HEK293T (cell line): ENCODE measurements at regions not wholly inside any gene's neighbourhood (a gene's known extent, or its start where the extent isn't known, plus 50 kb on each side); places are given as distances from the start of the nearest gene placed in this dataset.

ENCODE experiments used
- CTCF ChIA-PET: fragments of 350-600 bp; formaldehyde crosslinking; extraction: SDS; loops from one replicate; lab custom pipeline; 2021; ENCODE audit warnings: antibody characterized with exemption, inconsistent platforms; lab: Yijun Ruan, JAX
- POLR2A ChIA-PET: fragments of 350-600 bp; formaldehyde crosslinking; extraction: SDS; loops from one replicate; lab custom pipeline; 2020; ENCODE audit warnings: antibody characterized with exemption, inconsistent platforms; lab: Yijun Ruan, JAX
- DNase-seq: peaks from one replicate; pipeline ENCODE4 v3.0.0; 2012; ENCODE audit warnings: mixed read lengths; ENCODE audit errors: extremely low spot score
- ARNT ChIP-seq: fragments of 450-650 bp; IDR thresholded peaks from 2 replicates; pipeline ENCODE4 v1.6.1; 2017; ENCODE audit warnings: mild to moderate bottlenecking
- BHLHE40 ChIP-seq: fragments of 450-650 bp; IDR thresholded peaks from 2 replicates; pipeline ENCODE4 v1.6.1; 2016; ENCODE audit warnings: mild to moderate bottlenecking, moderate library complexity, borderline replicate concordance
- CTBP1 ChIP-seq: fragments of 450-650 bp; IDR thresholded peaks from 2 replicates; pipeline ENCODE4 v1.6.1; 2016; ENCODE audit warnings: borderline replicate concordance
- ELF4 ChIP-seq: fragments of 450-650 bp; IDR thresholded peaks from 2 replicates; pipeline ENCODE4 v1.6.1; 2017; ENCODE audit warnings: antibody characterized with exemption
- FOXA1 ChIP-seq: fragments of 450-650 bp; IDR thresholded peaks from 2 replicates; pipeline ENCODE4 v1.6.1; 2016; ENCODE audit warnings: mild to moderate bottlenecking
- FOXK2 ChIP-seq: fragments of 450-650 bp; IDR thresholded peaks from 2 replicates; pipeline ENCODE4 v1.6.1; 2016; ENCODE audit warnings: mild to moderate bottlenecking
- FOXM1 ChIP-seq: fragments of 450-650 bp; IDR thresholded peaks from 2 replicates; pipeline ENCODE4 v1.6.1; 2017; ENCODE audit warnings: mild to moderate bottlenecking, borderline replicate concordance
- HDGF ChIP-seq: fragments of 450-650 bp; IDR thresholded peaks from 2 replicates; pipeline ENCODE4 v1.6.1; 2017; ENCODE audit warnings: antibody characterized with exemption, borderline replicate concordance
- L3MBTL2 ChIP-seq: fragments of 450-650 bp; conservative IDR thresholded peaks from 2 replicates; pipeline ENCODE4 v1.6.1; 2016; ENCODE audit warnings: mild to moderate bottlenecking
- LEF1 ChIP-seq: fragments of 450-650 bp; IDR thresholded peaks from 2 replicates; pipeline ENCODE4 v1.6.1; 2017; ENCODE audit warnings: mild to moderate bottlenecking, borderline replicate concordance
- NFRKB ChIP-seq: fragments of 450-650 bp; IDR thresholded peaks from 2 replicates; pipeline ENCODE4 v1.6.1; 2016; ENCODE audit warnings: mild to moderate bottlenecking, moderate library complexity
- SP1 ChIP-seq: fragments of 450-650 bp; IDR thresholded peaks from 2 replicates; pipeline ENCODE4 v1.6.1; 2017
- SUZ12 ChIP-seq: fragments of 450-650 bp; IDR thresholded peaks from 2 replicates; pipeline ENCODE4 v1.6.1; 2016; ENCODE audit warnings: mild to moderate bottlenecking
- TARDBP ChIP-seq: fragments of 450-650 bp; IDR thresholded peaks from 2 replicates; pipeline ENCODE4 v1.6.1; 2016
- ZNF384 ChIP-seq: fragments of 450-650 bp; IDR thresholded peaks from 2 replicates; pipeline ENCODE4 v1.6.1; 2016
- TF ChIP-seq, protein P1 (sequence below): fragments of 450-650 bp; IDR thresholded peaks from 2 replicates; pipeline ENCODE4 v1.6.1; 2016

GRCh38 chr10:33735464-33735923, 401.0 kb upstream of the NRP1 start:
- DNase-seq, result no peak
- ChIA-PET POLR2A (no interaction called here), CTCF (no interaction called here)
- no peak for TF ChIP-seq BHLHE40
- TF ChIP-seq ELF4, result no peak
- no peak for TF ChIP-seq SP1
- TF ChIP-seq FOXM1, result no peak
- TF ChIP-seq SUZ12, result no peak
- no peak for TF ChIP-seq FOXK2
- TF ChIP-seq TARDBP, result no peak
- TF ChIP-seq FOXA1, result no peak
- TF ChIP-seq L3MBTL2, result no peak

DNA sequence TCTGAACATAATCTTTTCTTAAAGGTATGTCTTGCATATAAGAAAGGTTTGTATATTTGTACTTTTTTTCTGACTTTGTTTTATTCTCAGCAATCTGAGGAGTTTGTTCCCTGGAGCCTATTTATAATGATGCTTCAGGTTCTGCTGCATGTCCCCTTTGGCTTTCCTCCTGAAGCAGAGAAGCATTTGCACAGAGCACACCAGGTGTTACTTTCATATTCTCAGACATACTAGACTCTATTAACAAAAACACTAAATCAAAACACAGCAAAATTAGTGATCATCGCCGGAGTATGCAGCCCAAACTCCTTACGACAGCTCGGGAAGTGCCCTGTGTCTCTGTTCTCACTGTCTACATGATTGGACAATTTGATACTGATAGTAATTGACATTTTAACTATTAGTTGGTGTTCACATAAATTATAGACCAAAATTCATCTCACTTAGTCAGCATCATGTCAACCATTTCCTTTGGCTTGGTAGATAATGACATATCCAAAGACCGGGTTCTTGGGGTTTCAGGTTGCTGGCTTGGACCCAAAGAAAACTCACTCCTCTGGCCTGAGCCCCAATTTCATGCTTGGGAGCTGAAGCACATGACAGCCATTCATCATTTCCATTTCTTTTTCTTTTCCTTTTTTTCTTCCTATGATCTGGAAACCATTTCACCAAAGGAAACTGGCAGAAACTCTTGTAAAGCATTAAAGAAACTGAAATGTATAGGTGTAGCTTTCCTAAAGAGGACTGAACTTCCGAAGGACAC, 400.1 kb upstream of the NRP1 start:
- no peak for DNase-seq
- CTCF ChIA-PET, result interaction anchor here (0.6 to 0.7 kb wide), 2 partner anchors 33 to 1158 kb away, joined by 3 read pairs; no protein-coding TSS in a partner anchor
- TF ChIP-seq, protein P1, sequence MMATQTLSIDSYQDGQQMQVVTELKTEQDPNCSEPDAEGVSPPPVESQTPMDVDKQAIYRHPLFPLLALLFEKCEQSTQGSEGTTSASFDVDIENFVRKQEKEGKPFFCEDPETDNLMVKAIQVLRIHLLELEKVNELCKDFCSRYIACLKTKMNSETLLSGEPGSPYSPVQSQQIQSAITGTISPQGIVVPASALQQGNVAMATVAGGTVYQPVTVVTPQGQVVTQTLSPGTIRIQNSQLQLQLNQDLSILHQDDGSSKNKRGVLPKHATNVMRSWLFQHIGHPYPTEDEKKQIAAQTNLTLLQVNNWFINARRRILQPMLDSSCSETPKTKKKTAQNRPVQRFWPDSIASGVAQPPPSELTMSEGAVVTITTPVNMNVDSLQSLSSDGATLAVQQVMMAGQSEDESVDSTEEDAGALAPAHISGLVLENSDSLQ, result no peak
- TF ChIP-seq ZNF384 (no peak), CTBP1 (no peak), SUZ12 (no peak)
- POLR2A ChIA-PET, result interaction anchor here (0.6 kb wide), 1 partner anchor 25 kb away, joined by 3 read pairs; no protein-coding TSS in a partner anchor

- no peak for DNase-seq
- CTCF ChIA-PET, result no interaction called here
- POLR2A ChIA-PET, result no interaction called here
- TF ChIP-seq ZNF384 (no peak), ELF4 (no peak), FOXK2 (no peak), BHLHE40 (no peak), HDGF (no peak), CTBP1 (no peak), TARDBP (no peak), LEF1 (no peak)
Observed at GRCh38 chr10:33733058-33733457, 398.6 kb upstream of the NRP1 start.

GRCh38 chr10:33732161-33732680, 397.8 kb upstream of the NRP1 start:
- TF ChIP-seq CTBP1 (no peak), SP1 (no peak), FOXK2 (no peak), L3MBTL2 (no peak), FOXA1 (no peak), ZNF384 (no peak), FOXM1 (no peak), ARNT (no peak), ELF4 (no peak), LEF1 (no peak), BHLHE40 (no peak), TARDBP (no peak), NFRKB (no peak), SUZ12 (no peak), HDGF (no peak)
- TF ChIP-seq, protein P1, result no peak
- CTCF ChIA-PET, result no interaction called here
- no peak for DNase-seq
- POLR2A ChIA-PET, result no interaction called here

GRCh38 chr10:33731322-33731721, 396.9 kb upstream of the NRP1 start:
- POLR2A ChIA-PET, result no interaction called here
- no peak for DNase-seq
- no peak for TF ChIP-seq FOXK2
- CTCF ChIA-PET, result no interaction called here

DNA sequence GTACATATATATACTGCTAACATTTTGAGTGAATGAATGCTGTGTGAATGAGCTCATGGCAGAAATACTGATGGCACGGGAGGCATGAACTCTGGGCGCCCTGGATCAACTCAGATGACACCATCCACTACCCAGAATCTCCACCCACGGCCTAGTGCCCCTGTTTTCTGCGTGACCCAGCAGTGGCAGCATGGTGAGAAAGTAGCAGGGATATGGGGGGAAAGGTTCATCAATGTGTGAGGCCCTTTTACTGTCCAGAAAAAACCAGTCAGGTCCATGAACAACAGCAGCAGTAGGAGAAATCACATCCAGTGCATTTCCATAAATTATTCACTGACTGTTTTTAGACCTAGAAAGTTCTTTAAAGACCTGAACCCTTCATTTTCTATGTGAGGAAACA, 391.0 kb upstream of the NRP1 start:
- DNase-seq, result no peak
- TF ChIP-seq FOXM1 (no peak), L3MBTL2 (no peak), HDGF (no peak), FOXK2 (no peak), NFRKB (no peak), ARNT (no peak), TARDBP (no peak), SP1 (no peak), SUZ12 (no peak), LEF1 (no peak), ZNF384 (no peak), FOXA1 (no peak)
- TF ChIP-seq, protein P1, result no peak
- CTCF ChIA-PET, result no interaction called here
- POLR2A ChIA-PET, result no interaction called here

DNA sequence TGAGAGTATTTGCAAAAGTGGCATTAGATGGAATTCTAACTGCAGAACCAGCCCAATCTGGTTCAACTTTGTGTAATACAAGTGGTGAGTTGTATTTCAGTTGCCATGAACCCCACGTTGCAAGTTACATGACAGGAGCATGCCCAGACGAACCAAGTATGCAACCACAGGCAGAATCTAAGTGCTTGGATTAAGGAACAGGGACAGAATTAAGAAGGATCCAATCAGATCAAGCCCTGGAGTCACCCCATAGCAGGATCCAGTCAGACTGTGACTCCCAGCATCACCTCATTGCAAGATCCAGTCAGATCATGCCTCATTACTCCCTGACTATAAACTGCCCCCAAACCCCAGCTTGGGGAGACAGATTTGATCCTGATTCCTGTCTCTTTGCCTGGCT, 388.7 kb upstream of the NRP1 start:
- CTCF ChIA-PET, result no interaction called here
- no peak for TF ChIP-seq ZNF384
- no peak for TF ChIP-seq SP1
- no peak for TF ChIP-seq ELF4
- TF ChIP-seq SUZ12, result no peak
- DNase-seq, result no peak
- POLR2A ChIA-PET, result no interaction called here
